HEK293 (cell line): ENCODE measurements at regions not wholly inside any gene's neighbourhood (a gene's known extent, or its start where the extent isn't known, plus 50 kb on each side); places are given as distances from the start of the nearest gene placed in this dataset.

ENCODE experiments used
- CTCF ChIA-PET: fragments of 350-600 bp; formaldehyde crosslinking; extraction: SDS; loops from one replicate; lab custom pipeline; 2021; ENCODE audit warnings: antibody characterized with exemption; lab: Yijun Ruan, JAX
- POLR2A ChIA-PET: fragments of 300-600 bp; formaldehyde crosslinking; extraction: SDS; loops from one replicate; lab custom pipeline; 2020; ENCODE audit warnings: antibody characterized with exemption, inconsistent platforms; lab: Yijun Ruan, JAX
- H3K27ac ChIP-seq: fragments of 200-500 bp; sonication (Bioruptor generic); 2 replicates; pipeline ENCODE4 v1.5.1; 2014; ENCODE audit warnings: low read depth, low read length, control low read depth, inconsistent platforms; ENCODE audit errors: extremely low read depth
- H3K36me3 ChIP-seq, 2 experiments: fragments of 200-500 bp in 1 of 2; sonication (Bioruptor generic) in 1 of 2; 1 replicate in 1 of 2; 2 replicates in 1 of 2; pipeline ENCODE4 v1.5.1; 2014 to 2017; ENCODE audit warnings: inconsistent platforms in 2 of 2, low read length in 2 of 2; ENCODE audit not compliant: control insufficient read depth in 2 of 2, insufficient read depth in 1 of 2
- H3K4me1 ChIP-seq: fragments of 200-500 bp; sonication (Bioruptor generic); 2 replicates; pipeline ENCODE4 v1.5.1; 2014; ENCODE audit warnings: mild to moderate bottlenecking, low read length, inconsistent platforms; ENCODE audit not compliant: control insufficient read depth, insufficient read depth
- H3K4me3 ChIP-seq: 2 replicates; pipeline ENCODE4 v1.5.1; 2011; ENCODE audit warnings: low read depth, mild to moderate bottlenecking, control low read depth, low read length, moderate library complexity
- H3K9me3 ChIP-seq: fragments of 200-500 bp; sonication (Bioruptor generic); 2 replicates; pipeline ENCODE4 v1.5.1; 2014; ENCODE audit warnings: low read depth, low read length, inconsistent platforms; ENCODE audit not compliant: control insufficient read depth, insufficient read depth
- SCRT1 ChIP-seq: fragments of 450-650 bp; formaldehyde crosslinking; IDR thresholded peaks from 2 replicates; pipeline ENCODE4 v1.5.1; 2016; ENCODE audit warnings: missing biosample characterization, missing genetic modification characterization, borderline replicate concordance
- SCRT2 ChIP-seq: fragments of 450-650 bp; formaldehyde crosslinking; IDR thresholded peaks from 2 replicates; pipeline ENCODE4 v1.5.1; 2016; ENCODE audit warnings: missing biosample characterization, missing genetic modification characterization
- WT1 ChIP-seq: fragments of 450-650 bp; formaldehyde crosslinking; IDR thresholded peaks from 2 replicates; pipeline ENCODE4 v1.5.1; 2016; ENCODE audit warnings: missing biosample characterization, missing genetic modification characterization
- ZBTB17 ChIP-seq: fragments of 450-650 bp; formaldehyde crosslinking; IDR thresholded peaks from 2 replicates; pipeline ENCODE4 v1.5.1; 2016; ENCODE audit warnings: missing biosample characterization, missing genetic modification characterization
- ZBTB48 ChIP-seq: fragments of 450-650 bp; formaldehyde crosslinking; IDR thresholded peaks from 2 replicates; pipeline ENCODE4 v1.5.1; 2016; ENCODE audit warnings: missing biosample characterization, missing genetic modification characterization
- ZEB2 ChIP-seq: fragments of 450-650 bp; formaldehyde crosslinking; IDR thresholded peaks from 2 replicates; pipeline ENCODE4 v1.5.1; 2016; ENCODE audit warnings: missing biosample characterization, missing genetic modification characterization
- ZNF37A ChIP-seq: fragments of 450-650 bp; IDR thresholded peaks from 2 replicates; pipeline ENCODE4 v1.5.1; 2018; ENCODE audit warnings: missing biosample characterization, missing genetic modification characterization
- ZNF433 ChIP-seq: fragments of 450-650 bp; formaldehyde crosslinking; IDR thresholded peaks from 2 replicates; pipeline ENCODE4 v1.5.1; 2016; ENCODE audit warnings: missing biosample characterization, missing genetic modification characterization, low read depth
- ZNF629 ChIP-seq: fragments of 450-650 bp; formaldehyde crosslinking; IDR thresholded peaks from 2 replicates; pipeline ENCODE4 v1.5.1; 2017; ENCODE audit warnings: missing biosample characterization, missing genetic modification characterization
- ZNF664 ChIP-seq: fragments of 450-650 bp; formaldehyde crosslinking; IDR thresholded peaks from 2 replicates; pipeline ENCODE4 v1.5.1; 2016; ENCODE audit warnings: missing biosample characterization, missing genetic modification characterization
- ZNF837 ChIP-seq: fragments of 450-650 bp; formaldehyde crosslinking; IDR thresholded peaks from 2 replicates; pipeline ENCODE4 v1.5.1; 2016; ENCODE audit warnings: missing biosample characterization, missing genetic modification characterization
- ZSCAN16 ChIP-seq: fragments of 450-650 bp; formaldehyde crosslinking; IDR thresholded peaks from 2 replicates; pipeline ENCODE4 v1.5.1; 2016; ENCODE audit warnings: missing biosample characterization, missing genetic modification characterization
- TF ChIP-seq, protein P1 (sequence below): fragments of 450-650 bp; formaldehyde crosslinking; IDR thresholded peaks from 2 replicates; pipeline ENCODE4 v1.5.1; 2017; ENCODE audit warnings: missing biosample characterization, missing genetic modification characterization
- TF ChIP-seq, protein P2 (sequence below): fragments of 450-650 bp; formaldehyde crosslinking; IDR thresholded peaks from 2 replicates; pipeline ENCODE4 v1.5.1; 2016; ENCODE audit warnings: missing biosample characterization, missing genetic modification characterization
- TF ChIP-seq, protein P3 (sequence below): fragments of 450-650 bp; formaldehyde crosslinking; IDR thresholded peaks from 2 replicates; pipeline ENCODE4 v1.5.1; 2016; ENCODE audit warnings: missing biosample characterization, missing genetic modification characterization
- TF ChIP-seq, protein P4 (sequence below): fragments of 450-650 bp; formaldehyde crosslinking; IDR thresholded peaks from 2 replicates; pipeline ENCODE4 v1.5.1; 2017; ENCODE audit warnings: missing biosample characterization, missing genetic modification characterization
- TF ChIP-seq, protein P5 (sequence below): fragments of 450-650 bp; formaldehyde crosslinking; IDR thresholded peaks from 2 replicates; pipeline ENCODE4 v1.5.1; 2016; ENCODE audit warnings: missing biosample characterization, missing genetic modification characterization

DNA sequence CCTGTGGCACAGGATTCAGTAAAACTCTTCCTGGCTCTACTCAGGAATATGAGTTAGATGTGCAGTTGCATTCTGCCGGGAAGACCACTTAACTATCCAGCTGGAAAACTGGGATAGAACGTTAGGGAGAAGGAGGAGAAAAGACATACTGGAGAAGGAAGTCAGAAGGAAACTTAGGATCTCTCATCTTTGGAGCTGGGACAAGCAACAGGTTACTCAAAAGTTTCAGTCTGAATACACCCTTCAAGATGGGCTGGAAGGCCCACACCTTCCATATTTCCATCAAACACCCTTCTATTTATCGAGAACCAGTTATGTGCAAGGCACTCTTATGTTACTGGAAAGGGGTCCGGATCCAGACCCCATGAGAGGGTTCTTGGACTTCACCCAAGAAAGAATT, 440.4 kb upstream of the NRP1 start:
- CTCF ChIA-PET = interaction anchor here (1.1 kb wide), 1 partner anchor 12 kb away, joined by 8 read pairs; no protein-coding TSS in a partner anchor
- POLR2A ChIA-PET = no interaction called here

DNA sequence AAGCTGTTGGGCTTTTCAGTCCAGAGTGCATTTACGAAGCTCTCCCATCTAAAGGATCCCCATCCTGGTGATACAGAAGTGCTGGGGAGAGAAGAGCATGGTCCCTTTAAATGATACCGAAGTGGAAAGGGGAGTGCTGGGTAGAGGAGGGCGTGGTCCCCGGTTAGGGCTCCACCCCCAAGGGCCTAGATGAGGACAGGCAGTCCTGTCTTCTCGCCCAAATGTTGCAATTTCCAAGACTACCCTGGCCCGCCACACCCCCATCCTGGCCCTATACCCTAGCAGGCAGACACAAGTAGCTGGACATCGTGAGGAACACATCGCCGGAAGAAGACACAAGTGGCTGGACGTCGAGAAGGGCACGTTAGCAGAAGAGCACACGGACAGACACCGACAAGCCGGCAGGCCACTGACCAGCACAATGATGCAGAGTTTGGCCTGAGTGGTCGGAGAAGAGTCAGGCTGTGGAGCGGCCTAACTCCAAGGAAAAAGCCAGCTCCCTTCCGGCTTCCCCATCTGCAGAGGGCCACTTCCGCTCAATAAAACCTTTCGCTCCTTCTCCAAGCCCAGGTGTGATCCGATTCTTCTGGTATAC, 439.5 kb upstream of the NRP1 start:
- CTCF ChIA-PET = no interaction called here
- no peak for TF ChIP-seq ZBTB48
- no peak for TF ChIP-seq ZEB2 (tag by site-specific recombination)
- no peak for TF ChIP-seq ZNF664 (tag by site-specific recombination)
- TF ChIP-seq WT1 (tag by site-specific recombination) = no peak
- no peak for TF ChIP-seq ZNF433
- TF ChIP-seq, protein P1, sequence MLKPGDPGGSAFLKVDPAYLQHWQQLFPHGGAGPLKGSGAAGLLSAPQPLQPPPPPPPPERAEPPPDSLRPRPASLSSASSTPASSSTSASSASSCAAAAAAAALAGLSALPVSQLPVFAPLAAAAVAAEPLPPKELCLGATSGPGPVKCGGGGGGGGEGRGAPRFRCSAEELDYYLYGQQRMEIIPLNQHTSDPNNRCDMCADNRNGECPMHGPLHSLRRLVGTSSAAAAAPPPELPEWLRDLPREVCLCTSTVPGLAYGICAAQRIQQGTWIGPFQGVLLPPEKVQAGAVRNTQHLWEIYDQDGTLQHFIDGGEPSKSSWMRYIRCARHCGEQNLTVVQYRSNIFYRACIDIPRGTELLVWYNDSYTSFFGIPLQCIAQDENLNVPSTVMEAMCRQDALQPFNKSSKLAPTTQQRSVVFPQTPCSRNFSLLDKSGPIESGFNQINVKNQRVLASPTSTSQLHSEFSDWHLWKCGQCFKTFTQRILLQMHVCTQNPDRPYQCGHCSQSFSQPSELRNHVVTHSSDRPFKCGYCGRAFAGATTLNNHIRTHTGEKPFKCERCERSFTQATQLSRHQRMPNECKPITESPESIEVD (tag by site-specific recombination) = no peak
- no peak for TF ChIP-seq ZBTB17
- no peak for TF ChIP-seq ZSCAN16 (tag by site-specific recombination)
- TF ChIP-seq, protein P2, sequence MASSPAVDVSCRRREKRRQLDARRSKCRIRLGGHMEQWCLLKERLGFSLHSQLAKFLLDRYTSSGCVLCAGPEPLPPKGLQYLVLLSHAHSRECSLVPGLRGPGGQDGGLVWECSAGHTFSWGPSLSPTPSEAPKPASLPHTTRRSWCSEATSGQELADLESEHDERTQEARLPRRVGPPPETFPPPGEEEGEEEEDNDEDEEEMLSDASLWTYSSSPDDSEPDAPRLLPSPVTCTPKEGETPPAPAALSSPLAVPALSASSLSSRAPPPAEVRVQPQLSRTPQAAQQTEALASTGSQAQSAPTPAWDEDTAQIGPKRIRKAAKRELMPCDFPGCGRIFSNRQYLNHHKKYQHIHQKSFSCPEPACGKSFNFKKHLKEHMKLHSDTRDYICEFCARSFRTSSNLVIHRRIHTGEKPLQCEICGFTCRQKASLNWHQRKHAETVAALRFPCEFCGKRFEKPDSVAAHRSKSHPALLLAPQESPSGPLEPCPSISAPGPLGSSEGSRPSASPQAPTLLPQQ = no peak
- no peak for TF ChIP-seq ZNF629 (tag by site-specific recombination)
- TF ChIP-seq, protein P3, sequence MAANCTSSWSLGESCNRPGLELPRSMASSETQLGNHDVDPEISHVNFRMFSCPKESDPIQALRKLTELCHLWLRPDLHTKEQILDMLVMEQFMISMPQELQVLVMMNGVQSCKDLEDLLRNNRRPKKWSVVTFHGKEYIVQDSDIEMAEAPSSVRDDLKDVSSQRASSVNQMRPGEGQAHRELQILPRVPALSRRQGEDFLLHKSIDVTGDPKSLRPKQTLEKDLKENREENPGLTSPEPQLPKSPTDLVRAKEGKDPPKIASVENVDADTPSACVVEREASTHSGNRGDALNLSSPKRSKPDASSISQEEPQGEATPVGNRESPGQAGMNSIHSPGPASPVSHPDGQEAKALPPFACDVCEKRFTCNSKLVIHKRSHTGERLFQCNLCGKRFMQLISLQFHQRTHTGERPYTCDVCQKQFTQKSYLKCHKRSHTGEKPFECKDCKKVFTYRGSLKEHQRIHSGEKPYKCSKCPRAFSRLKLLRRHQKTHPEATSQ = no peak
- TF ChIP-seq, all 188 proteins: peak for 0
- Histone ChIP-seq H3K4me3 (no peak overlapping the region), H3K4me1 (no peaks in the 10 kb centered on the region), H3K36me3 (no peaks in the 10 kb centered on the region), H3K9me3 (no peaks in the 10 kb centered on the region), H3K27ac (no peak overlapping the region)
- POLR2A ChIA-PET = no interaction called here

More for the DNA sequence above, 440.4 kb upstream of the NRP1 start:
- Histone ChIP-seq H3K9me3 (no peaks in the 10 kb centered on the region), H3K36me3 (no peaks in the 10 kb centered on the region), H3K4me3 (no peak overlapping the region), H3K4me1 (no peaks in the 10 kb centered on the region), H3K27ac (no peak overlapping the region)
- TF ChIP-seq, protein P4, sequence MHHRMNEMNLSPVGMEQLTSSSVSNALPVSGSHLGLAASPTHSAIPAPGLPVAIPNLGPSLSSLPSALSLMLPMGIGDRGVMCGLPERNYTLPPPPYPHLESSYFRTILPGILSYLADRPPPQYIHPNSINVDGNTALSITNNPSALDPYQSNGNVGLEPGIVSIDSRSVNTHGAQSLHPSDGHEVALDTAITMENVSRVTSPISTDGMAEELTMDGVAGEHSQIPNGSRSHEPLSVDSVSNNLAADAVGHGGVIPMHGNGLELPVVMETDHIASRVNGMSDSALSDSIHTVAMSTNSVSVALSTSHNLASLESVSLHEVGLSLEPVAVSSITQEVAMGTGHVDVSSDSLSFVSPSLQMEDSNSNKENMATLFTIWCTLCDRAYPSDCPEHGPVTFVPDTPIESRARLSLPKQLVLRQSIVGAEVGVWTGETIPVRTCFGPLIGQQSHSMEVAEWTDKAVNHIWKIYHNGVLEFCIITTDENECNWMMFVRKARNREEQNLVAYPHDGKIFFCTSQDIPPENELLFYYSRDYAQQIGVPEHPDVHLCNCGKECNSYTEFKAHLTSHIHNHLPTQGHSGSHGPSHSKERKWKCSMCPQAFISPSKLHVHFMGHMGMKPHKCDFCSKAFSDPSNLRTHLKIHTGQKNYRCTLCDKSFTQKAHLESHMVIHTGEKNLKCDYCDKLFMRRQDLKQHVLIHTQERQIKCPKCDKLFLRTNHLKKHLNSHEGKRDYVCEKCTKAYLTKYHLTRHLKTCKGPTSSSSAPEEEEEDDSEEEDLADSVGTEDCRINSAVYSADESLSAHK = no peak
- TF ChIP-seq ZNF37A (tag by site-specific recombination) = no peak
- peak; percentile 57; the same call in 1 of the 2 replicates for TF ChIP-seq SCRT1 (tag by site-specific recombination)
- no peak for TF ChIP-seq ZNF837
- peak; percentile 62 for TF ChIP-seq SCRT2 (tag by site-specific recombination)
- TF ChIP-seq, protein P5, sequence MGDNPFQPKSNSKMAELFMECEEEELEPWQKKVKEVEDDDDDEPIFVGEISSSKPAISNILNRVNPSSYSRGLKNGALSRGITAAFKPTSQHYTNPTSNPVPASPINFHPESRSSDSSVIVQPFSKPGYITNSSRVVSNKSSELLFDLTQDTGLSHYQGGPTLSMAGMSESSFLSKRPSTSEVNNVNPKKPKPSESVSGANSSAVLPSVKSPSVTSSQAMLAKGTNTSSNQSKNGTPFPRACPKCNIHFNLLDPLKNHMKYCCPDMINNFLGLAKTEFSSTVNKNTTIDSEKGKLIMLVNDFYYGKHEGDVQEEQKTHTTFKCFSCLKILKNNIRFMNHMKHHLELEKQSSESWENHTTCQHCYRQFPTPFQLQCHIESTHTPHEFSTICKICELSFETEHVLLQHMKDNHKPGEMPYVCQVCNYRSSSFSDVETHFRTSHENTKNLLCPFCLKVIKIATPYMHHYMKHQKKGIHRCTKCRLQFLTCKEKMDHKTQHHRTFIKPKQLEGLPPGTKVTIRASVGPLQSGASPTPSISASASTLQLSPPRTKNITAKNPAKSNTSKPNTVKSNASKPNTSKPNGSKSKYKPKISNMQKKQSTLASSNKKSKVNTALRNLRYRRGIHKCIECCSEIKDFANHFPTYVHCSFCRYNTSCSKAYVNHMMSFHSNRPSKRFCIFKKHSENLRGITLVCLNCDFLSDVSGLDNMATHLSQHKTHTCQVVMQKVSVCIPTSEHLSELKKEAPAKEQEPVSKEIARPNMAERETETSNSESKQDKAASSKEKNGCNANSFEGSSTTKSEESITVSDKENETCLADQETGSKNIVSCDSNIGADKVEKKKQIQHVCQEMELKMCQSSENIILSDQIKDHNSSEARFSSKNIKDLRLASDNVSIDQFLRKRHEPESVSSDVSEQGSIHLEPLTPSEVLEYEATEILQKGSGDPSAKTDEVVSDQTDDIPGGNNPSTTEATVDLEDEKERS = no peak
